OCI-LY7 (cell line): ENCODE measurements at regions not wholly inside any gene's neighbourhood (a gene's known extent, or its start where the extent isn't known, plus 50 kb on each side); places are given as distances from the start of the nearest gene placed in this dataset.

Experiments
- EZH2phosphoT487 ChIP-seq: fragments of 200-600 bp; sonication (generic); IDR thresholded peaks from 2 replicates; pipeline ENCODE4 v1.6.1; 2018; ENCODE audit warnings: low read depth, borderline replicate concordance, mild to moderate bottlenecking, mixed run types, antibody characterized with exemption, low read length, moderate library complexity, mixed read lengths
- TF ChIP-seq, protein P1 (sequence below): fragments of 200-600 bp; sonication (generic); conservative IDR thresholded peaks from 2 replicates; pipeline ENCODE4 v1.5.1; 2014; ENCODE audit warnings: mild to moderate bottlenecking, antibody characterized with exemption, low read length, moderate library complexity, mixed read lengths

DNA sequence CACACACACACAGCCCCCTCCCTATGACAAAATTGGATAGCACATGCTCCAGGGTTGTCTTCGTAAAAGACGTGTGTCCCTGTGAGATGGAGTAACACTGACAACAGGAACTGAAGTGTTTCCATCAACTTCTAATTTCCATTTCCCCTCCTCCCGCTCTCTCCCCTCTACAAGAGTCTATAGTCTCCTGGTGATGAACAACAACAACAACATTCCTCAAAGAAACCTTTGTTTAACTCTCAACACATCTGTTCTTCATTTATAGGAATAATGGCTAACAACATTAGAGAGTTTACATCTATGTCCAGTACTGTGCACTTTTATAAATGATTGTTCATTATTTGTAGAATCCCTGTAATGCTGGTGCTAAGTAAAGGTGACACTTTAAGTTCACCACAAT lies 205.8 kb upstream of the SSTR4 start:
- TF ChIP-seq, protein P1, sequence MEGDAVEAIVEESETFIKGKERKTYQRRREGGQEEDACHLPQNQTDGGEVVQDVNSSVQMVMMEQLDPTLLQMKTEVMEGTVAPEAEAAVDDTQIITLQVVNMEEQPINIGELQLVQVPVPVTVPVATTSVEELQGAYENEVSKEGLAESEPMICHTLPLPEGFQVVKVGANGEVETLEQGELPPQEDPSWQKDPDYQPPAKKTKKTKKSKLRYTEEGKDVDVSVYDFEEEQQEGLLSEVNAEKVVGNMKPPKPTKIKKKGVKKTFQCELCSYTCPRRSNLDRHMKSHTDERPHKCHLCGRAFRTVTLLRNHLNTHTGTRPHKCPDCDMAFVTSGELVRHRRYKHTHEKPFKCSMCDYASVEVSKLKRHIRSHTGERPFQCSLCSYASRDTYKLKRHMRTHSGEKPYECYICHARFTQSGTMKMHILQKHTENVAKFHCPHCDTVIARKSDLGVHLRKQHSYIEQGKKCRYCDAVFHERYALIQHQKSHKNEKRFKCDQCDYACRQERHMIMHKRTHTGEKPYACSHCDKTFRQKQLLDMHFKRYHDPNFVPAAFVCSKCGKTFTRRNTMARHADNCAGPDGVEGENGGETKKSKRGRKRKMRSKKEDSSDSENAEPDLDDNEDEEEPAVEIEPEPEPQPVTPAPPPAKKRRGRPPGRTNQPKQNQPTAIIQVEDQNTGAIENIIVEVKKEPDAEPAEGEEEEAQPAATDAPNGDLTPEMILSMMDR = no peak
- TF ChIP-seq EZH2phosphoT487 = no peak
